GM18511 (cell line): ENCODE measurements at regions not wholly inside any gene's neighbourhood (a gene's known extent, or its start where the extent isn't known, plus 50 kb on each side); places are given as distances from the start of the nearest gene placed in this dataset.
"Not testable (repeated sequence)": the region's sequence is repeated elsewhere in the genome, so short reads cannot be mapped to it uniquely, and the experiment has no call there.

ENCODE experiments used
- ATAC-seq: cut with Tn5 transposase; IDR thresholded peaks from one replicate; pipeline ENCODE4 v1.9.1; 2021; ENCODE audit warnings: mild to moderate bottlenecking, moderate library complexity; ENCODE audit not compliant: unreplicated experiment

DNA sequence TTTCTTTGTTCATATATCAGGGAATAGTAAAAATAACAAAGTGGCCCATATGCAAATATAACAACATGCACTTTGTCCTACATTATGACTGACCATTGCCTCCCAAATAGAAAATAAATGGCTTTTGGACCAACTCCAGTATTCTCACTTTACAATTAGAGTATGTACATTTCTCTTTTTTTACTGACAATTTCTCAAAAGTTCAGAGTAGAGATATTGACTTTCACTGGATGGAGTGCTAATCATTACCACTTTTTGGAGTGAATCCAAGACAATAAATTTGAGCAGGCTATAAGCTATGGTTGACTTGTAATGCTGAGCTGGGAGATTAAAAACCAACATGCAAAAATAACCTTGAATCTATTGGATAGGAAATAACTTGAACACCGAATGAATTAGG, 987.4 kb downstream of the SUCLG1 start:
- no peak for ATAC-seq

DNA sequence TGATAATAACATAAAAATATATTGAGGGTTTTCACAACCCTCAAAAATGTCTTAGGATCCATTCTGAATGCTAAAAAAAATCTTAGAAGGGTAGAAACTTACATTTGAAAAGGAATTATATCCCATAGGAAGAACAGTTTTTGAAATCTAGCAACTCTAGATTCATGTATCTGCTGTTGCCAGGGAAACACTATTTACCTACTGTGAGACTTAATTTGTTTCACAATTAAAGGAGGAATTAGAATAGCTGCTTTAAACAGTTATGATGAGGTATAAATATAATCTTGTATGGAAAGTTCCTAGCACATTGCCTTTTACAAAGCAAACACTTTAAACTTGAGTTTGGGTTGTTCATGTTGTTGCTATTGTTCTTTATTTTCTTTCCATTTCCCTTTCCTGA, 988.2 kb downstream of the SUCLG1 start:
- no peak for ATAC-seq

DNA sequence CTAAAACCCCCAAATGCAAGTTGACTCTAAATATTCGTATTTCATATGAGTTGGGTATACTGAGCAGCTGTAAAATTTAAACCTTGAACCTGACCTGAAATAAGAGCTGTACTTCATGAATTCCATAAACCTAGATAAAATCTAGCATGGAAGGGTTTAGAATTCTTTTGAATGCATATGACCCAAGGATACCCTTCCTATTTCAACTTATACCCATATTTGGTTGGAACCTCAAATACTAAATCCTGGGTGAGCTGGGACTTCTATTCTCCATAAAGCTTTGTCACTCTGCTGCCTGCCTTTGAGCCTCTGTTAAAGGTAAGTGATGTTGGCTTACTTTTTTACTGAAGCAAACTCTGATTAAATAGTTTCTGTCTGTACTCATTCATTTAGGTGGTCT, 994.6 kb downstream of the SUCLG1 start:
- ATAC-seq = no peak

DNA sequence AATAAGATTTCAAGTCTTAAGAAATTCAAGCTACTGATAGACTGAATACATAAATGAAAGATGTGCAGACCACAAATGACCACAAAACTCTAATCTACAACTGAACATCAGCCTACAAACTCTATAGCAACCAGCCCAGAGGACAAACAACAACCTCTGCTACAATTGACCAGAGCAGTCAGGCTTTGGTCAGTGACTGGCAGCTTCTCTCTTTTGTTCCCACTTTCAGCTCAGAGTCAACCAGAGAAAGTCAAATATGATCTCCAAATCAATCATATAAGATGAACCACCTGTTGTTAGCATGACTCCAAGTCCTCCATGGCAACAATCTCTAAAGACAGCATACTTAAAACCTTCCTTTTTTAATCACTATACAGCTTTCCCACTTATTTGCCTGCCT, 996.2 kb downstream of the SUCLG1 start:
- no peak for ATAC-seq

DNA sequence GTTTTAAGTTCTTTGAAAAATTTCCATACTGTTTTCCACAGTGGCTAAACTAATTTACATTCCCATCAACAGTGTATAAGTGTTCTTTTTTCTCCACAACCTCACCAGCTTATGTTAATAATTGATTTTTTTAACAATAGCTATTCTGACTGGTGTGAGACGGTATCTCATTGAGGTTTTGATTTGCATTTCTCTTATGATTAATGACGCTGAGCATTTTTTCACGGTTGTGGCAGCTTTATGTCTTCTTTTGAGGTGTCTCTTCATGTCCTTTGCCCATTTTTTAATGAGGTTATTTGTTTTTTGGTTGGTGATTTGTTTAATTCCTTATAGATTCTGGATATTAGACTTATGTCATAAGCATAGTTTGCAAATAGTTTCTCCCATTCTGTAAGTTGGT, 997.9 kb downstream of the SUCLG1 start:
- ATAC-seq = no peak

DNA sequence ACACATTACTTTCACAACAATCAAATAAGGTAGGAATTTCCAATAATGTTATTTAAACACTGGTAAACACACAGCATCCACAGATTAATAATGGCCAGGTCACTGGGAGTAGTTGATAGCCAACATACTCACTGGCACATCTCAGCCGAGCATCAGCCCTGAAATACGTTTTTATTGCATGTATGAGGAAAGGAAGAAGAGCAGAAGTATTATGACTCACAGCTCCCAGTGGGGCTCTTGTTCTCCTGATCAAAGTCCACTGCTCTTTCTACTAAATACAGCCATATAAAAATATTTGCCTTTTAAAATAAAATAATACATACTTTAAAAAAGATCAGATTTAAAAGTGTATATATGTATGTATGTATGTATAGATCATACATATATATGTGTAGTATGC, 999.6 kb downstream of the SUCLG1 start:
- no peak for ATAC-seq

DNA sequence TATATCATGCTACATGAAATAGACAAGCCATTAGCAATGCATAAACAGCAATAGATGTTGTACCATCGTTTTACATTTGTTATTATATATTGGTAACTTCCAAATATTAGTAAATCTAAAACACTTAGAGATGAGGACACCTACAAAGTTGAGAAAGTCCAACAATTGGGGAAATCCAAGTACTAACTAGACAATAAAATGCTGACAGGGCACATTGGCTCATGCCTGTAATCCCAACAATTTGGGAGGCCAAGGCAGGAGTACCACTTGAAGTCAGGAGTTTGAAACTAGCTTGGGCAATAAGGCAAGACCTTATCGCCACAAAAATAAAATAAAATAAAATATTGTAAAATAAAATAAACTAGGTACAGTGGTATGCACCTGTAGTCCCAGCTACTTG, 1023.1 kb downstream of the SUCLG1 start:
- ATAC-seq = no peak

DNA sequence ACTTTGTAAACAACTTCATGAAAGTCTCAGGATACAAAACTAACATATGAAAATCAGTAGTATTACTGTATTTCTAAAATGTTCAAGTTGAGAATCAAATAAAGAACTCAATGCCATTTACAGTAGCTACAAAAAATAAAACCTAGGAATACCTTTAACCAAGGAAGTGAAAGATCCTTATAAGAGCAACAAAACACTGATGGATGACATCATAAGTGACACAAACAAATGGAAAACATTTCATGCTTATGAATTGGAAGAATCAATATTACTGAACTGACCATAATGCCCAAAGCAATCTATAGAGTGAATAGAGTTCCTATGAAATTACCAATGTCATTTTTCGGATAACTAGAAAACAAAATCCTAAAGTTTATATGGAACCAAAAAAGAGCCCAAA, 1038.1 kb downstream of the SUCLG1 start:
- no peak for ATAC-seq

DNA sequence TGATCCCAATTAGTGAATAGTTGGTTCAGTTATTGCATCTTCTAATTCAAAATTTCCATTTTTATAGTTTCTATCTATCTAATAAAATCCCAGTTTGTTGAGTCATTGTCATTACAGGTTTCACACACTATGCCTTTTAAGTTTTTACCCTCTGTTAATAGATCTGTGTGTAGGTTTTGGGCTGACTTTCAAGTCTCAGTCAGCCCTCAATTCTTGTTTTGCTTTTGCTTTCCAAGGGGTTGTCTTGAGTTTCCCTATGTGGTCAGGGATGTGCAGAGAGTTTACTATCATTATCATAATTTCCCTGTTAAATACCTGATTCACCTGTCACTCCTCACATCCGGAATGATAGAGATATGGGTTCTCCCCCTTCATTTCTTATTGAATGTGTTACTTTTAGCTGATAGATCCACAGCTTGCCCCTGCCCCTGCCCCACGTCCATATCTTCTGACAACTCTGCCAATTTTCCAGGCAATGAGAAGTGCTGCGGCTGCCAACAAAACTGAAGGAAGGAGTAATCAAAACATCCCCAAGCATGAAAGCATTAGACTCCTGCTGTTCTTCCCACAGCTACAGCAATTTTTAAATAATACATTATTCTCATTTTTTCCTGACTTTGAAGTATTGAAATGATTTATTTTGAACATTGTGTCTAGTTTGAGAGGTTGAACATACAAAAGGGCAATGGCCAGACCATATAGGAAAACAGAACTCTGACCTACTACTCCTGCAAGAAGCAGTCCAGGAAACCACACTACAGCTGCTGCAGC, 1064.8 kb downstream of the SUCLG1 start:
- no peak for ATAC-seq

DNA sequence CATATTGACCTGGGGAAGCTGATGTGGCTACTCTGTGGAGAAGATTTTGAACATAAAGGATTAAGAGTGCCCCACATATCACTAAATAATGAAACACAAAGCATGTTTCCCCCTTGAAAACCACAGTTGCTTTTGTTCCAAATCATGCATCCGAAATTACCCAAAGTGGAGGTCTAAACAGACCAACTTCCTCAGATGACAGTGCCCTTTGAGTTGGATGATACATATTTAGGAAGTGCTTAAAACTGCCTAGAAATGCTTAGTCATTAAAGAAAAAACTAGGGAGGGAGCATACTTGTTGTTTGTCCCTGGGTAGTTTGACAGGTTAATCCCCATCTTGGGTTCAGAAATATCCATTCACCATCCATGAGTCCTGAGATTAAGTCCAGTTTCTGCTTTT, 1070.3 kb downstream of the SUCLG1 start:
- ATAC-seq = no peak

DNA sequence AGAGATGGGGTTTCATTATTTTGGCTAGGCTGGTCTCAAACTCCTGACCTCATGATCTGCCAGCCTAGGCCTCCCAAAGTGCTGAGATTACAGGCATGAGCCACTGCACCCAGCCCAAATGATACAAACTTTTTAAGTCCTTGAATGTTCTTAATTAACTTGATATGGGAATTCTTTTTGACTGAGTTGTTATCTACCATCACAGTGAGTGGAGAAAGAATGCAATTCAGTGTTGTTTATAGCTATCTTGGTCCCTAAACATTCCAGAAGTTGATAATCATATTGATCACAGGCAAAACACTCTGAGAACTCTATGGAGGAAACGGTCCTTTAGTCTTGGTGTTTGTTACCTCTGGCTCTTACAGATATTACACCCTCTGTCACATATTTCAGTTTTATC, 1072.5 kb downstream of the SUCLG1 start:
- no peak for ATAC-seq

DNA sequence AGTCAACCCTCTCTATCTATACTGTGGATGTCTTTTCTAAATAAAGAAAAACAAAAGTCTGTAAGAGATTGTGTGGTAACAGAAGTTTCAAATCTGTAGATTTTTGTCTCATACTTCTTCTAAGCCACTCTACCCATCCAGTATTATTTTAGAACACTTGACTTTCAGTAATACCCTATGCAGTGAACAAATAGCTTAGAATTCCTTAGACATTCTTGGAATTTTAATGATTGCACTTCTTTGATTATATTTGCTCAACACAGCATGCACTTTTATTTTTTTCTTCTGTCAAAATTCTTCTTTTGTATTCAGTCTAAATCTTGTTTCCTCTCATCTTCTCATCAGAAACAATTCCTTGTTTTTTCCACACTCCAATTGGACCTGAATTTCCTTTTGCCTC, 1080.2 kb downstream of the SUCLG1 start:
- ATAC-seq = no peak

DNA sequence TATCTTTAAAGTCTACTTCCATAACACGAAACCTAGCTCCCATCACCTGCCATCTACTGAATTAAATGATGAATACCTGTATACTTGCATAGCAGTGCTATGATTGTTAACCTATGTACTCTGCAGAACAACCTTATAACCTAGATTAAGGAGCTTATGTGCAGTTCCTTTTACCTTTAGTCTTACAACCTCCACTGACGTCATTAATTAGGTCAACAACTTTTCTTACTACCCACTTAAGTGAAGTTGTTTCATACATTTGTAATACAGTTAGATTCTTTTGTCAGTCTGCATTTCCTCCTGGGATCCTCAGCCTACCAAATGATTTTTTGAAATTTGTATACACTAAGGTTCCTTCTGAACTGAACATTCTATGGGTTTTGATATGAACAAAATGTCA, 1082.3 kb downstream of the SUCLG1 start:
- no peak for ATAC-seq

DNA sequence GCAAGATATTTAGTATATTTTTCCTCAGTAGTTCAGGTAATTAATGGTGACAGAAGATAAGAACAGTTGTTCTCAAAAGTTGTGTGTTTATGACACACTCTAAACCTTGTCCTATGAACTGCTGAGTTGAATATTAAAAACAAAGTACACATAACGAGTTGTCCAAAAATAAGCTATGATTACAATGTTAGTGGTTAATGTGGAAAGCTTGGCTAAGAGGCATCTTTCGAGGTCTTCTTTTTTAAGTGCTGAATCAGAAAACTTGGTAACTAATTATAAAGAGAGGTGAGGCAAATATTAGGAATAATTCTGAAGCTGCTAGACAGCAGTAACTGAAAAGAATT, 1088.7 kb downstream of the SUCLG1 start:
- no peak for ATAC-seq

DNA sequence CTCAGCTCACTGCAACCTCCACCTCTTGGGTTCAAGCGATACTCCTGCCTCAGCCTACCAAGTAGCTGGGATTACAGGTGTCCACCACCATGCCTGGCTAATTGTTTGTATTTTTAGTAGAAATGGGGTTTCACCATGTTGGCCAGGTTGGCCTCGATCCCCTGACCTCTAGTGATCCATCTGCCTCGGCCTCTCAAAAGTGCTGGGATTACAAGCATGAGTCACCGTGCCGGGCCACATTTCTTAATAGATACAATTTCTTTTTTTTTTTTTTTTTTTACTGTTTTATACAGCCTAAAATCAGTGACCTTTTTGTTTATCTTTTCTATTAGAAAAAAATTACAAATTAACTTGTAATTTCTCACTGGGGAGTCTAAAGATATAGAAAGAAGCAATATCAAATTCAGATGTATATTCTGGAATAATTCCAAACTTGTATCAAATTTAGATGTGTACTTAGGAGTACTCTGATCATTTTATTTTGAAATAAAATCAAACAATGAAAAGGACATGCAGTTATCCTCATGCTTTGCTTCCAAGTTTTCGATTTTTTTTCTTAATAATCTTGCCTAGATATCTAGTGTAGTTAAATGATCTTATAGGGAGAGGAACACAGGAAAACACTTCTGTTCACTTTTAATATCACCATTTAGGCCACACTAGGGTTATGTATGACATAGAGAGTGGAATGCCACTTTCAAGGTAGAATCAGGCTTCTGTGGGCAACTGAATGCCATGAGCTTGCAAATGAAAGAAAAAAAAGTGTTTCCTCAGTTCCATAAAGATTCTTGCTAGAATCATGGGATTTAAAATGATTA, 1089.3 kb downstream of the SUCLG1 start:
- no peak for ATAC-seq

DNA sequence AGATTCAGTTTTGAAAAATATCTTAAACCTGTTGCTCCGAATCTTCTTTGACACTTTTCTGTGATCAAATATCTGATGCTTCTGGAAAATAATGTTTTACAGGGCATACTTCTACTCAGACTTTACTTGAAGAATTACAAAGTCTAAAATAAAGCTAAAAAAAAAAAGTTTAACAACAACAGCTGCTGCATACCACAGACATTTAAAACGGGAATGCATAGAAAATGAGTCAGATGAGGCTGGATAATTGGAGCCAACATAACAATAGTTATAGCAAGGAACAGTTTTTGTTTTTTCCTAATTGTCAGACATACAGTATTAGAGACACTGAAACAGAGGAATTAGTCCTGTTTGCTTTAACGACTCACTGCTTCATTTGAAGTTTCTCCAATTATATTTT, 1090.2 kb downstream of the SUCLG1 start:
- no peak for ATAC-seq

DNA sequence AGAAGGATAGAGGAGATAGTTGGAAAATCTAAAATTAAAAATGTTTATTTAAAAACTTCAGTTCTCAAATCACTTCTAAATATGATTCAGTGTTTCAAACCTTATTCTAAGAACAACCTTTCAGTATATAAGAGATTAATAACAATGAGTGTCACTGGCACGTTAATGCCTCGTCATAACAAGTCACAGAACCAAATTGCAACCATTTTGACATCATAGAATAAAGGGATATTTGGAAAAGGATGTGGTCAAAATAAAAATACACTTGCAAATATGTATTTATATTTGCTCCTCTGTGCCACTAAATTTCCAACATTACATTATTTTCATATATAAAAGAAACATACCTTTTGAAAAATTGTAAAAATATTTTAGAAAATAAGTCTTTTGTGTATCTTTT, 1090.6 kb downstream of the SUCLG1 start:
- no peak for ATAC-seq

DNA sequence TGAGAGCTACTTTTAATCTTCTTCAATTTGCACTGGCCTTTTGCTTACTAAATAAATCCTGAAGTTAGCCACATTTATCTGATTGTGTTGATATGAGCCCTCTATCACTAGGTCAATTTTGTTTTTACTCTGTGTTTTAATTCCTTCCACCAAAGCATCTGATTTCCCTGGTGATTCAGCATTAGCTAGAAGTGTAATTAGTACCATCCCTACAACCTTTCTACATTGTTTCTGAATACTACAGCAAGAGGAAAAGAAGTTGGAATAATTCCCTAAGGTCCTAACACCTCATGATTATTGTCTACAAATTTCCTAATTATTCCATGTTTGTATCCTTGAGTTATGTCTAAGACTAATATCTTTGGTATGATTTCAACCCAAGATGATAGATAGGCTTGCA, 1093.6 kb downstream of the SUCLG1 start:
- no peak for ATAC-seq

DNA sequence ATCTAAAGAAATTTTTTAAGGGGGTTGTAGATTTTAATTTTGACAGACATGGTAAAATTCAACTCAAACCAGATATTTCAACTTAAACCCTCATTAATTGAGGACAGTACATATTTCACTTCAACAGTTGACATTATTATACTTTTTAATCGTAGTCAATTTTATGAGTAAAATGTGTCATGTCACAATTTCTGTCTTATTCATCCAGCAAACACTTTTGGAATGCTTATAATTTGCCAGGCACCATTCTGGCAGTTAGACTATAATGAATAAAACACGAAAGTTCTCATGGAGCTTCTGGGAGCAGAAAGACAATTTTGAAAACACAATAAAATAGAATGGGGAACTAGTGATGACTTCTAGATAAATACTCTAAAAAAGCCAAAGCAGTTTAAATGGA, 1094.8 kb downstream of the SUCLG1 start:
- ATAC-seq = no peak

DNA sequence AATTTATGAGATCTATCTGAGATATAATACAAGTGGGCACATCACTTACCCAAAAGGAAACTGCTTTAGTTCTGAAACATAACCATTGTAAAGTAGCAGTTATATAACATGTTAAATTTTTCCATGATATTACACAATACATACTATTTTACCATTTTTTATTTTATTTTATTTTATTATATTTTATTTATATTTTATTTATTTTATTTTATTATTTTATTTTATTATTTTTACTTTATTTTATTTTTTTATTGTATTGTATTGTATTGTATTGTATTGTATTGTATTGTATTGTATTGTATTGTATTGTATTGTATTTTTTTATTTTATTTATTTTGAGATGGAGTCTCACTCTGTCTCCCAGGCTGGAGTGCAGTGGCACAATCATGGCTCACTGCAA, 1095.9 kb downstream of the SUCLG1 start:
- not testable (repeated sequence) for ATAC-seq

DNA sequence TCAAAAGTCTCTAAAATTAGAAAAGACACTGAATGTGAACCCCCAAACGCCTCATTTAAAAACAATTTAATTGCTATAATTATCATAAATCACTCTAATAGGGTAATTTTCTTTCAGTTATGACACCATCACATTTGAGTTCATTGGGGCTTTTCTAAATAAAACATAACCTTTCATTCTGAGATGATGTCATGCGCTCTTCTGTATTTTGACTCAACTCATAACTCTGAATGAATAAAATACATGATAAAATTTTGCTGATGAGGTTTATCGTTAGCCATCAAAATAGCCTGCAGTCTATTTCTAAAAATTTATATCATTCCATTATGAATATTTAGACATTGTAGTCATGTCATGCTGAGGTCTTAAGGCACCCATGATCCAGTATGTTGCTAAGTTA, 1099.7 kb downstream of the SUCLG1 start:
- no peak for ATAC-seq

DNA sequence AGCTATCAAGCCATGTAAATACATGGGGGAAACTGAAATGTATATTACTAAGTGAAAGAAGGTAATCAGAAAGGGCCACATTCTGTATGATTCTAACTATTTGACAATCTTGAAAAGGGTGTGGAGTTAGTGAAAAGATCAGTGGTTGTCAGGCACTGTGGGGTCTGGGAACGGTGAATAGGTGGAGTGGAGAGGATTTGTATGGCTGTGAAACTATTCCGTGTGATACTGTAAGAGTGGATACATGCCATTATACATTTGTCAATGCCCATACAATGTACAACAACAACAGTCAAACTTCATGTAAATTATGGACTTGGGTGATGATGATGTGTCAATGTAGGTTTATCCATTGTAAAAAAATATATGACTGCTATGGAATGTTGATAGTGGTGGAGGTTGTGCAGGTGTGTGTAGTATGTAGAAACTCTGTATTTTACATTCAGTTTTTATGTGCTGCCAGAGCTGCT, 1116.2 kb downstream of the SUCLG1 start:
- no peak for ATAC-seq
